HG03442 (cell line): ENCODE measurements at regions not wholly inside any gene's neighbourhood (a gene's known extent, or its start where the extent isn't known, plus 50 kb on each side); places are given as distances from the start of the nearest gene placed in this dataset.
"Not testable (repeated sequence)": the region's sequence is repeated elsewhere in the genome, so short reads cannot be mapped to it uniquely, and the experiment has no call there.

Source experiments
- ATAC-seq: cut with Tn5 transposase; IDR thresholded peaks from one replicate; pipeline ENCODE4 v1.9.1; 2021; ENCODE audit warnings: mild to moderate bottlenecking, moderate library complexity; ENCODE audit not compliant: unreplicated experiment

GRCh38 chr2:184294831-184295230, 303.5 kb upstream of the ZNF804A start:
- no peak for ATAC-seq

DNA sequence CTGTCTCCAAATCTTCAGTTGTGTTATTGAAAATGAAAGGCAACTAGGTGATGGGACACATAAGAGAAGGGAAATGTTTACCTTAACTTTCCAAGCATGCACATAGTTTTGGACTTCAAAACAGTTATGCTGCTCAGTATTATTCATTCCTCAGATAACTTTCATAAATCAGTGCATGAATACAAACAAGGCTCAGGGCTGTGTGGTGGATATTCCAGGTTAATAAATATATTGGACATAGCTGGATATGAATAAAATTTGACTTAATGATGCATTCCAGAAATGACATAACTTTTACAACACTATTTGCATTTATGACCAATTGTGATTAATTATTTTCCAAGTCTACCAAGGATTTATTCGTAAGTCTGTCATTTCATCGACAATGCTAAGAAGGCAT, 301.2 kb upstream of the ZNF804A start:
- no peak for ATAC-seq

GRCh38 chr2:184302506-184302905, 295.8 kb upstream of the ZNF804A start:
- ATAC-seq: no peak

DNA sequence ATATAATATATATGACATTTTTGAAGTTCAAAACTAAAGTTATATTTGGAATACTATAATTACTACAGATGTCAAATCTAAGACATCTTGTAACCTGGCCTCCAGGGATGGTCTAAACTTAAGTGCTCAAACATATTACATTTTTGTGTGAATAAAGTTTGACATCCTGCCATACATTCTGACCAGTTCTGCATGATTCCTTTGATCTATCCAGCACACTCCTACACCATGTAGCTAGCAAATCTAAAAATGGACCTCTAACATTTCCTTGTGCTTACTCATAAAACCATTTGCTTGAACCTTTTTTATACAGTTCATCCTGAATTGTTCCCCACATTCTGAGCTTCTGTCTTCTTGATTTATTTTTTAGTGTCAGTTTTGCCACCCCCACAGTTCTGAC, 294.3 kb upstream of the ZNF804A start:
- no peak for ATAC-seq

DNA sequence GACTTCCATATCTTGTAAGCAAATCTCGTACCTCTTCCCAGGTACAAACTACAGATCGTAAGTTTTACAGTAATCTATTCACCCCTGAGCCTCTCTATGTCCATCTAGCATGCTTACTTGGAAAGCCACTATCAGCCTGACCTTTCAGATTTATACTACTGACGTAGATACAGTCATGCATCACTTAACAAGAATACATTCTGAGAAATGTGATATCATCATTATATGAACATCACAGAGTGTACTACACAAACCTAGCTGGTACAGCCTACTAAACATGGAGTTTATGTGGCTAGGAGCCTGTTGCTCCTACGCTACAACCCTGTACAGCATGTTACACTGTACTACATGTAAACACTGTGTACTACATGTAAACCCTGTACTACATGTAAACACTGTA, 293.2 kb upstream of the ZNF804A start:
- no peak for ATAC-seq

DNA sequence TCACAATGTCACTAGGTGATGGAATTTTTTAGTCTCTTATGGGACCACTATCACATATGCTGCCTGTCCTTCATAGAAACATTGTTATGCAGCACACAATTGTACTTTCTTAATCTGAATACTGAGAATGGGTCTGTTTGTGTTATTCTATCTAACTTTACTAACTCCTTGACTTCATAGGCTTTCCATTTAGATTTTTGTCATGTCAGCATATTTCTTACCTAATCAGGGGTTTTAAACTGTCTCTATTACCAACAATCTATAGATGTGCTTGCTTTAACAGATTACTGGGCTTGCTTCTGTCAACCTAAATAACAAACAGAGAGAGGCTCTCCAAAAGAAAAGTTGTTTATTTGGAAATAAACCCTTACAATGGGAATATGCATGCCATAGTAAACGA, 289.6 kb upstream of the ZNF804A start:
- no peak for ATAC-seq

DNA sequence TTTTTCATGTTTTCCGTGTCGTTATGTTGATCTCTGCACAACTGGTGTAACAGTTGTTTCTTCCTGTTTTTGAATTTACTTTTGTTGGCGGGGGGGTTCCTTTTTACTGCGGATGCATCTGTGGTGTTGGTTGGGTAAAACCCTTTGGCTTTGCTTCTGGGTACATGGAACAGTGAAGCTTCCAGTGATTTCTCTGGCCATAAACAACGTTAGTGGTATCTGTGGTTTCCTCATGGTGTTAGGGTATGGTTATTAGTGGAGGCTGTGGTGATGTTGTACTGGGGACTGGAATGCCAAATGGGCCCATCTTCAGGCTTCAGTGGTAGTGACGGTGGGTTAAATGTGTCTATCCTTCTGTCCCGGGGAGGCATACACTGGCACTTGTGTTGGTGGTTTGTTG, 285.4 kb upstream of the ZNF804A start:
- no peak for ATAC-seq

DNA sequence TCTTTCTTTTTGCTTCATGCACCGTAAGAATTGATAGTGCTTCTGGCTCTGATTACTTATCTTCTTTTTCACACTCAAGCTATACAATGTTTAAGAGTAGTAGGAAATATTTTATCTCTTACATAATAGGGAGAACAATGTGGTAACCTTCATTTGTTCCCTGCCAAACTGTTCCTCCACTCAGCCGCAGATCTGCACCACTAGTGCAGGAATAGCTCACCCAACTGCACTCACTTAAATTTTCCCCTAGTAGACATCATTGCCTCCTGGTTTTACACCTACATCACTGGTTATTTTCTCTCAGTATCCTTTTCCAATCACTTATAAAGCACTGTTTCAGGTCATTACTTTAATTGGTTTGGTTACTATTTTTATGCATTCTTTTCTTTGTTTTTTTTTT, 283.5 kb upstream of the ZNF804A start:
- no peak for ATAC-seq

DNA sequence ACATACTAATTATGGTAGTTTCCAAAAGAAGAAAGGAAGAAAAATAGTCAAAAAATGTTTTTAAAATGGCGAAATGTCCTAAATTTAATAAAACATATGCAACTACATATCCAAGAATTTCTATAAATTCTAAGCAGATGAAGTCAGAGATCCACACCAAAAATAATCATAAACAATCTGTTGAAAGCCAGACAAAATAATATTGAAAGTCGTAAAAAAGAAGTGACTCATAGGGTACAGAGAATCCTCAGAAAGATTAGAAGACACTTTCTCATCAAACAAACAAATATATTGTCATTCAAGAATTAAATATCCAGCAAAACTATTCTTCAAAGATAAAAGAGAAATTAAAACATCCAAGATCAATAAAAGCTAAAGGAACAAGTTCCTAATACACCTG, 281.4 kb upstream of the ZNF804A start:
- ATAC-seq: no peak

- ATAC-seq: no peak
These were observed 275.7 kb upstream of the ZNF804A start for GRCh38 chr2:184322615-184323014.

GRCh38 chr2:184326066-184326465, 272.3 kb upstream of the ZNF804A start:
- ATAC-seq: no peak

DNA sequence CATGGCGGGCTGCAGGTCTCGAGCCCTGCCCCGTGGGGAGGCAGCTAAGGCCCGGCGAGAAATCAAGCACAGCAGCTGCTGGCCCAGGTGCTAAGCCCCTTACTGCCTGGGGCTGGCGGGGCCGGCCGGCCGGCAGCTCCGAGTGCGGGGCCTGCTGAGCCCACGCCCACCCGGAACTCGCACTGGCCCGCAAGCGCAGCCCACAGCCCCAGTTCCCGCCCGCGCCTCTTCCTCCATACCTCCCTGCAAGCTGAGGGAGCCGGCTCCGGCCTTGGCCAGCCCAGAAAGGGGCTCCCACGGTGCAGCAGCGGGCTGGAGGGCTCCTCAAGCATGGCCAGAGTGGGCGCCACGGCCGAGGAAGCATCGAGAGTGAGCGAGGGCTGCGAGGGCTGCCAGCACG, 270.5 kb upstream of the ZNF804A start:
- not testable (repeated sequence) for ATAC-seq

DNA sequence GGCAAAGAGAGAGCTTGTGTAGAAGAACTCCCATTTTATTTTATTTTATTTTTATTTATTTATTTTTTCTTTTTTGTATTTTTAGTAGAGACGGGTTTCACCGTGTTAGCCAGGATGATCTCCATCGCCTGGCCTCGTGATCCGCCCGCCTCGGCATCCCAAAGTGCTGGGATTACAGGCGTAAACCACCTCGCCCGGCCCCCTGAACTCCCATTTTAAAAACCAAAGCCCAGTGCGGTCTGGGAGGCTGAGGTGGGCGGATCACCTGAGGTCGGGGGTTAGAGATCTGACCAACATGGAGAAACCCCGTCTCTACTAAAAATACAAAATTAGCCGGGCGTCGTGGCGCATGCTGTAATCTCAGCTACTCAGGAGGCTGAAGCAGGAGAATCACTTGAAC, 267.8 kb upstream of the ZNF804A start:
- not testable (repeated sequence) for ATAC-seq

DNA sequence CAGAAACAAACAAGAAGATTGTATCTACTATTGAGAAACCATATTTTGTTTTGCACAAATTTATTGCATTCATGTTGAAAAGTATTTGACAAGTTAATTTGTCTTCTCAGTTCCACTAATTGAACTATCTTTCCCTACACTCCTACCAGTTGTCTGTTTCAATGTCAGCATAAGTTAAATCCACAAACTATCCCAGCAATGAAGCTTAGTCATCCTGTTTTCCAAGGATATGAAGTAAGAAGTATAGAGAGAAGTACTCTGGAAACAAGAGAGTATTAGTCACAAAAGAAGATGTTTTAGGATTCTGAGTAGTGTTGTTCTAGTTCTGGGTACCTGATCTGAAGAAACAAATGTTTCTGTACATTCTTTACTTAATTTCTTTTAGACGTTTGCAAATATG, 261.6 kb upstream of the ZNF804A start:
- ATAC-seq: no peak

- no peak for ATAC-seq
These were observed 259.6 kb upstream of the ZNF804A start for GRCh38 chr2:184338771-184339170.

DNA sequence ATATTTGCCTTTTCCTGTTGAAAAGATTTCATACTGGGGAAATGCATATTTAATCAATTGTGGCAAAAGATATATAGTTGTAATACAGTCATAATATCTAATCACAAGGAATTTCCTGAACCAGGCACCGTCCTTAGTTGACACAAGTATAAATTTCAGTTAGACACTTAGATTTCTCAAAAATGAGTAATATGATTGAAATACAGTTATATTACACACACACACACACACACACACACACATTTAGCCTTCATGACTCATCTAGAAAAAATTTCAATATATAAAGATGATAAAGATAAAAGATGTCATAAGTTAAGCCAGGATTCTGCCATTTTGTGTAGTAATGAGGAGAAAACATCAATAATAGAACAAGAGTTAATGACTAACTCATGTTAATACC, 258.4 kb upstream of the ZNF804A start:
- ATAC-seq: no peak

- ATAC-seq: no peak
These were observed 251.9 kb upstream of the ZNF804A start for GRCh38 chr2:184346338-184346862.

DNA sequence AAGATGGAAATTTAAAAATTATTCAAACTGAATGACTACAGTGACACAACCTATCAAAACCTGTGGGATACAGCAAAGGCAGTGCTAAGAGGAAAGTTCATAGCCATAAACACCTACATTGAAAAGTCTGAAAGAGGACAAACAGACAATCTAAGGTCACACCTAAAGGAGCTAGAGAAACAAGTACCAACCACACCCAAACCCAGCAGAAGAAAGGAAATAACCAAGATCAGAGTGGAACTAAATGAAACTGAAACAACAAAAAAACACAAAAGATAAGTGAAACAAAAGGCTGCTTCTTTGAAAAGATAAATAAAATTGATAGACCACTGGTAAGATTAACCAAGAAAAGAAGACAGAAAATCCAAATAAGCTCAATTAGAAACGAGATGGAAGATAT, 247.2 kb upstream of the ZNF804A start:
- no peak for ATAC-seq

DNA sequence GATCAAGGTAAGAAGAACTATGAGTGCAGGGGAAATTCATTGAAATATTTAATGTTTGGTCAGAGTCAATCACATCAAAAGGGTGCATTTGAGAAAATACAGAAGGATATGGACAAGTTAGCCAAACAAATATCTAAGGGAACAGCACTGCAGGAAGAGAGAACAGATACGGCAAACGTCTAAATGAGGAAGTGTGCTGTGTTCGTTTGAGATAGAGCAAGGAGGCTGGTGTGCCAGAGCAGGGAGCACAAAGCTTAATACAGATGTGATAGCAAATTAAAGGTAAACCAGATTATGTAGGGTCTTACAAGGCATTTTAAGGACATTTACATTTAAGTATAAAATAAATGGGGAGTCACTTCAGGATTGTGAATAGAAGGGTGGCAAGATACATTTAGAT, 241.3 kb upstream of the ZNF804A start:
- ATAC-seq: no peak

GRCh38 chr2:184359379-184359778, 238.9 kb upstream of the ZNF804A start:
- no peak for ATAC-seq

- no peak for ATAC-seq
These were observed 235.1 kb upstream of the ZNF804A start for GRCh38 chr2:184363213-184363612.

DNA sequence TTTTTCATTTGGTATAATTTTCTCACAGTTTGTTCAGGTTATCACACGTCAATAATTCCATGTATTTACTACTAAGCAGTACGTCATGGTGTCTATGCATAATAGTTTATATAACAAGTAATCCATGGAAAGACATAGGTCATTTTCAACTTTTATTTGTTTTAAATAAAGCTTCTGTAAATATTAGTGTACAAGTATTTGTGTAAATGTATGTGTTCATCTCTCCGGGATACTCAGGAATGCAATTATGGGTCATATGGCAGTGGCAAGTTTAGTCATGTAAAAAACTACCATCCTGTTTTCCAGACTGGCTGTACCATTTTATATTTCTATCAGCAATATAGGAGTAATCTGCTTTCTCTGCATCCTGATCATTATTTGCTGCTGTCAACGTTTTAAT, 231.1 kb upstream of the ZNF804A start:
- no peak for ATAC-seq

DNA sequence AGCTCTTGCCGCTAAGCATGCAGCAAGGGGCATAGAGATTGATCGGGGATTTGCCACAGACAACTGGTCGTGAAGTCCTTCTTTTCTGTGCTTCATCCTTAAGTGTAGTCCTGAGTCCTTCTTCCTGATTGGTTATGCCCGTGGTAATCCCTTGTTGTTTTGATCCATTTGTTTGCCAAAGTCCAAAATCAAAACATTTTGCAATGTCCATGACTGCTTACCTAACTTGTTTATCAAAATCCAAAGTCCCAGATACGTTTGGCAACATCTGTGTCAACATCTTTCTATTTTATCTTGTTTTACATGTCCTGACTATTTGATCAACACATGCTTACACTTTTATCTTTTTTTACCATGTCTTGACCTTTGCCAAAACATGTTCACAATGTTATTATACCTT, 229.0 kb upstream of the ZNF804A start:
- ATAC-seq: no peak

GRCh38 chr2:184370954-184371353, 227.4 kb upstream of the ZNF804A start:
- peak; percentile 51 for ATAC-seq
